SK-N-SH (cell line): ENCODE measurements at regions not wholly inside any gene's neighbourhood (a gene's known extent, or its start where the extent isn't known, plus 50 kb on each side); places are given as distances from the start of the nearest gene placed in this dataset.

Experiments used
- CTCF ChIP-seq: fragments of 200-600 bp; sonication (generic); IDR thresholded peaks from 2 replicates; pipeline ENCODE4 v1.6.1; 2017; ENCODE audit warnings: antibody characterized with exemption, mild to moderate bottlenecking, moderate library complexity
- EP300 ChIP-seq, 2 experiments: IDR thresholded peaks; 2 replicates each; pipeline versions ENCODE4 v1.4.0 to v1.6.1; 2012; ENCODE audit warnings: borderline replicate concordance in 1 of 2, low read depth in 1 of 2, low read length in 1 of 2
- EZH2phosphoT487 ChIP-seq: fragments of 200-600 bp; sonication (generic); IDR thresholded peaks from 2 replicates; pipeline ENCODE4 v1.6.1; 2017; ENCODE audit warnings: low read depth, mixed run types, mild to moderate bottlenecking, antibody characterized with exemption, moderate library complexity, borderline replicate concordance
- FOXM1 ChIP-seq: IDR thresholded peaks from 2 replicates; pipeline ENCODE4 v1.4.0; 2012; ENCODE audit warnings: low read depth, mild to moderate bottlenecking
- MAX ChIP-seq: IDR thresholded peaks from 2 replicates; pipeline ENCODE4 v1.4.0; 2012; ENCODE audit warnings: low read depth
- RCOR1 ChIP-seq: fragments of 150-350 bp; IDR thresholded peaks from 2 replicates; pipeline ENCODE4 v1.6.1; 2017; ENCODE audit warnings: antibody characterized with exemption, low read length
- RFX5 ChIP-seq: IDR thresholded peaks from 2 replicates; pipeline ENCODE4 v1.6.1; 2012; ENCODE audit warnings: mild to moderate bottlenecking, improper control_type of control experiment, low read length
- SMC3 ChIP-seq: IDR thresholded peaks from 2 replicates; pipeline ENCODE4 v1.6.1; 2012; ENCODE audit warnings: low read depth, low read length, improper control_type of control experiment
- USF1 ChIP-seq: IDR thresholded peaks from 2 replicates; pipeline ENCODE4 v1.4.0; 2012; ENCODE audit warnings: low read depth, borderline replicate concordance
- YY1 ChIP-seq: IDR thresholded peaks from 2 replicates; pipeline ENCODE4 v1.4.0; 2012; ENCODE audit warnings: low read depth, mild to moderate bottlenecking

GRCh38 chr2:187098154-187098553 lies 249.2 kb upstream of the ZSWIM2 start:
- TF ChIP-seq EP300 (IDR thresholded peaks at IDR 0.05; ENCODE audit: borderline replicate concordance in 1 of 2, low read depth in 1 of 2, low read length in 1 of 2), result no peak
- TF ChIP-seq CTCF, result no peak
- TF ChIP-seq EZH2phosphoT487, result no peak
- TF ChIP-seq YY1, result no peak
- TF ChIP-seq RCOR1, result no peak
- TF ChIP-seq FOXM1, result no peak
- TF ChIP-seq USF1, result no peak
- TF ChIP-seq RFX5, result no peak
- TF ChIP-seq SMC3, result no peak
- TF ChIP-seq MAX, result no peak
